Amniotic stem cell (primary cell): ENCODE measurements at regions not wholly inside any gene's neighbourhood (a gene's known extent, or its start where the extent isn't known, plus 50 kb on each side); places are given as distances from the start of the nearest gene placed in this dataset.

ENCODE experiments used
- DNase-seq: peaks from one replicate; lab custom pipeline; 2025; lab: John Stamatoyannopoulos, UW

GRCh38 chr6:43982084-43982625 is 145.1 kb downstream of the MRPL14 start:
- no peak for DNase-seq

DNA sequence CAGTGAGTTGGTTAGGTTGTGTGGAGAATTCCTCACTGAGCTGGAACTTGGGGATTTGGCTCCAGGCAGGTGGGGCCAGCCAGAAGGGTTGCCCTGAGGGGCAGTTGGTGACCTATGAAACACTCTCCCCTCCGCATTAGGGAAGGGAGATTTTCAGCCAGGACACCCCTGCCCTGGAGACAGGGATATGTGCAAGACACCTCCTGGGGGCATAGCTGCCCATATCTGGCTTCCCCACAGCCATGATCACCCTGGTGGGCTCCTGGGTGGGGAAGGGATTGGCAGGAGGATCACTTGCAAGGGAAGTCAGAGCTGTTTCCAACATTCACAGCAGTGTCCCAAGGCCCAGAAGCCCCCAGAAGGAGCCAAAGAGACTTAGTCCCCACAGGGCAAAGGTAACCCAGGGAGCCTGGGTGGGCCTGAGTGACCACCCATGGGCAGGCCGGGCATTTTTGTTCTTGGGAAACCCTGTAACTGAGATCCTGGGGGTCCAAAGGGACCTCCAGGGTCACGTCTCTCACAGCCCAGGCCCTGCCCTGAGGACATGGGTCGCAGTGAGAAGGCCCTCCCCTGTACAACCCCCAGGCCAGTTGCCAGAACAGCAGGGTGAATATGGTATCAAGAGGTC is 145.8 kb downstream of the MRPL14 start:
- DNase-seq: no peak

GRCh38 chr6:43980004-43980795 is 147.1 kb downstream of the MRPL14 start:
- no peak for DNase-seq

- no peak for DNase-seq
Observed at GRCh38 chr6:43979525-43979924, 147.7 kb downstream of the MRPL14 start.

GRCh38 chr6:43978473-43979346 is 148.5 kb downstream of the MRPL14 start:
- DNase-seq: no peak

DNA sequence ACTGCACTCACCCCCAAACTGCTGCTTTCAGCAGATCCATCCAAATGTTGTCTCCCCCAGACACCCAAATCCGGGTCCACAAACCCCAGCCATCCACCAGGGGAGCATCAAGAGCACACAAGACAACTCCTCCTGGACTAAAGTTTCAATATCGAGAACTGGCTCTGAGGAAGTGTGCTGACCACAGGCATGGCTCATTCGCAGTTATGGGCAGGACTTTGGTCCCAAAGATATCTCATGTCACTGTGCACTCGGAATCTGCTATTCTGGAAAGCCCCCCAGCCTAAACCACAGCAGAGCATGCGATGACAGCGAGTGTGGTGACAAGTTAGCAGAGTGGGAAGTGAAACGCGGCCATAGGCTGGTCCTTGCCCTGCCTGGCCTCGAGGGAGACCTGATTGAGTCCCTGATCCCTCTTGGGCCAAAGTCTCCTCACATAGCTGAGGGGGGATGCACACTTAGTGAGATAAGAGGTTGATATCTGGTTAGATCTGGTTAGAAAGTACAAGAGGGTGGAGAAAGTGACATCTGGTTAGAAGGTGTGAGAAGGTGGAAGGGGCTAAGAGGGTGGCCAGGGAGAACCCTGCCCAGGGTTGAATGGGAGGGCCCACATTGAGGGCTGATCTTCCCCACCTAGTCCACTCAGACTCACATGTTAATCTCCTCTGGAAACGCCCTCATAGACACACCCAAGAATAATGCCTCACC is 149.7 kb downstream of the MRPL14 start:
- no peak for DNase-seq

GRCh38 chr6:43976706-43977403 is 150.4 kb downstream of the MRPL14 start:
- no peak for DNase-seq

DNA sequence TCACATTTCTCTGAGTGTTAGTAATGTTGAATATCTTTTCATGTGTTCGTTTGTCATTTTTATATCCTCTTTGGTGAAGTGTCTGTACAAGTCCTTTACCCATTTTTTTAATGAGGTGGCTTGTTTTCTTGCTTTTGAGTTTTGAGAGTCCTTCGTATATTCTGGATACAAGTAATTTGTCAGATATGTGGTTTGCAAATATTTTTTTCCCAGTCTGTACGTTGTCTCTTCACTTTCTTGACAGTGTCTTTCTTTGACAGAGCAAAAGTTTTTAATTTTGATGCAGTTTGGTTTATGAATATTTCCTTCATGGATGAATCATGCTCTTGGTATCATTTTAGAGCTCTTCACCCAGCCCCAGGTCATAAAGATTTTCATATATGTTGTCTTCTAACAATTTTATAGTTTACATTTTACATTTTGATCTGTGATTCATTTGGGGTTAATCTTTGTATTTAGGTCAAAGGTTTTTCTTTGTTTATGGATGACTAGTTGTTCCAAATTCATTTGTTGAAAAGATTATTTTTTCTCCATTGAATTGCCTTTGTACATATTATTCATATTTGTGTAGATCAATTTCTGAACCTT is 152.5 kb downstream of the MRPL14 start:
- DNase-seq: no peak

DNA sequence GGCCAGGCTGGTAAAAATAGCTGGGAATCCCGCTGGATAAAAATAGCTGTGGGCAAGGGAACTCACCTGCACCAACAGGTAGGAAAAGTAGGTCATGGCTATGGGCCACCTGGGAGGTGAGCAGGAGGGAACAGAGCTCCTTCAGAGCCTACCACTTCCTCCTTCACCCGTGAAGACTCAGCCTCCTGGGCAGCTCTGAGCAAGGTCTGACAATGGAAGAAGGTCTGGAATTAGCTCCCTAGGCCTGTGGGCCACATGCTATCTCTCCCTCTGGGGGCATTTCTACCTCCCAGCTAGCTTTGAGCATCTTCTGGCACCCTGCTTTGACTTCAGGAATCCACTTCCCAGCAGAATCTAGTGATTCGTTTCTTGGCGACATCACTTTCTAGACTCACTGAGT is 153.9 kb downstream of the MRPL14 start:
- DNase-seq: no peak

- DNase-seq: peak; percentile 79
Observed at GRCh38 chr6:43972913-43973300, 154.3 kb downstream of the MRPL14 start.

- DNase-seq: no peak
Observed at GRCh38 chr6:43972179-43972912, 154.9 kb downstream of the MRPL14 start.

DNA sequence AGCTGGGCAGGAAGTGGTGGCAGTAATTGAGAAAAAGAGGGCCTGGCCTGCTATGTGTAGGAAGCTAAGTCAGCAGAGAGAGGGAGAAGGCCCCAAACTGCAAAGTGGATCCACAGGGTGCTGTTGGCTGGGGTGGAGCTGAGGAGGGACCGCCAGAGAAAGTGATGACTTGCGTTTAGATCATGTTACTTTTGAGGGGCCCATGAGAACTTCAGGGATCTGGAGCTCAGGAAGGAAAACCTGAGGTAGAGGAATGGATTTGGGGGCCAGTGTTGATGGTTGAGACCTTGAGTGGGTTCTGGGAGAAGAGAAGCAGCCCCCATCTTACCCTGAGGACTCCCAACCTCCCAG is 155.5 kb downstream of the MRPL14 start:
- DNase-seq: no peak

DNA sequence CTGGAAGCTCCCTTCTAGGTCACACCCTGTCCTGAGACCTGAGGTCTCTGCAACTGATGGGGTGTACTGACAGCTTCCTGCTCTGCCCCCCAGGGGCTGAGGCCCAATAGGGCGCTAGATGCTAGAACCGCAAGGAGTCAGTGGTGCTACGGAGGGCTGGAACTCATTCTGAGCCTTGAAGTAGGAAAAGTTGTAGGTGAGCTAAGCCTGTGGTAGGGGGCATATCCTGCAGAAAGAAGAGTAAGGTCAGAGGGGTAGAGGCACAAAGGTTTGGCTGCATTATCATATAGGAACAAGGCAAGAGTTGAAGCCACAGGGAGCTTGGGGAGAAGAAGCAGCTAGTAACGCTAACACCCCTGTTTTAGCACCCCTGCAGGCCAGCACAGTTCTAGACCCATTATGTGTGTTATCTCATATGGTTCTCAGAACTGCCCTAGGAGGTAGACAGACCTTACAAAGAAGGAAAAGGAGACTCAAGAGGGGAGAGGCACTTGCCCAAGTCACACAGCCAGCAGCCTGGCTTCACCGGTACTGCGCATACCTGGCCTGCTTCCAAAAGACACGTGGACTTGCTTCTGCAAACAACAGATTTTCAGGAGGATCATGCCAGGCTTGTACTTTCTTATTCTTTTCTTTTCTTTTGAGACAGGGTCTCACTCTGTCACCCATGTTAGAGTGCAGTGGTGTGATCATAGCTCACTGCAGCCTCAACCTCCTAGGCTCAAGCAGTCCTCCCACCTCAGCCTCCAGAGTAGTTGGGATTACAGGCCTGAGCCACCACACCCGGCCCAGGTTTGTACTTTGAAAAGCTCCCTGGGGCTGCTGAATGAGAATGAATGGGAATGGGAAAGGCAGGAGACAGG is 156.1 kb downstream of the MRPL14 start:
- DNase-seq: no peak

GRCh38 chr6:43970068-43970912 is 157.0 kb downstream of the MRPL14 start:
- DNase-seq: no peak

- no peak for DNase-seq
Observed at GRCh38 chr6:43969158-43969981, 157.9 kb downstream of the MRPL14 start.

GRCh38 chr6:43968110-43968965 is 158.9 kb downstream of the MRPL14 start:
- no peak for DNase-seq
